ENCODE measurements at regions not wholly inside any gene's neighbourhood (a gene's known extent, or its start where the extent isn't known, plus 50 kb on each side); places are given as distances from the start of the nearest gene placed in this dataset.
"Not testable (repeated sequence)": the region's sequence is repeated elsewhere in the genome, so short reads cannot be mapped to it uniquely, and the experiment has no call there.

GRCh38 chr13:71382285-71382684 is 484.7 kb downstream of the DACH1 start:
- no peak for DNase-seq

- no peak for DNase-seq
These were observed 486.8 kb downstream of the DACH1 start for GRCh38 chr13:71380191-71380590.

- no peak for DNase-seq
These were observed 487.8 kb downstream of the DACH1 start for GRCh38 chr13:71378961-71379905.

- DNase-seq: no peak
These were observed 492.4 kb downstream of the DACH1 start for GRCh38 chr13:71374471-71375049.

GRCh38 chr13:71368336-71368735 is 498.7 kb downstream of the DACH1 start:
- no peak for DNase-seq

- DNase-seq: no peak
These were observed 507.0 kb downstream of the DACH1 start for GRCh38 chr13:71360041-71360440.

- no peak for DNase-seq
These were observed 507.4 kb downstream of the DACH1 start for GRCh38 chr13:71359641-71360040.

- DNase-seq: no peak
These were observed 508.8 kb downstream of the DACH1 start for GRCh38 chr13:71358218-71358617.

- DNase-seq: no peak
These were observed 512.0 kb downstream of the DACH1 start for GRCh38 chr13:71355010-71355409.

GRCh38 chr13:71350886-71351285 is 516.1 kb downstream of the DACH1 start:
- DNase-seq: no peak

GRCh38 chr13:71345856-71346255 is 521.1 kb downstream of the DACH1 start:
- not testable (repeated sequence) for DNase-seq

GRCh38 chr13:71339736-71340135 is 527.3 kb downstream of the DACH1 start:
- no peak for DNase-seq

- DNase-seq: no peak
These were observed 528.0 kb downstream of the DACH1 start for GRCh38 chr13:71339005-71339404.

GRCh38 chr13:71338070-71338469 is 528.9 kb downstream of the DACH1 start:
- no peak for DNase-seq

- no peak for DNase-seq
These were observed 539.7 kb downstream of the DACH1 start for GRCh38 chr13:71327266-71327665.

- DNase-seq: no peak
These were observed 541.4 kb downstream of the DACH1 start for GRCh38 chr13:71325556-71325955.

- no peak for DNase-seq
These were observed 543.7 kb downstream of the DACH1 start for GRCh38 chr13:71323266-71323665.

- no peak for DNase-seq
These were observed 546.6 kb downstream of the DACH1 start for GRCh38 chr13:71320452-71320851.

GRCh38 chr13:71316792-71317363 is 550.1 kb downstream of the DACH1 start:
- DNase-seq: no peak

GRCh38 chr13:71312923-71313322 is 554.1 kb downstream of the DACH1 start:
- no peak for DNase-seq

GRCh38 chr13:71309905-71310304 is 557.1 kb downstream of the DACH1 start:
- no peak for DNase-seq

GRCh38 chr13:71306821-71307220 is 560.2 kb downstream of the DACH1 start:
- DNase-seq: no peak

- no peak for DNase-seq
These were observed 562.1 kb downstream of the DACH1 start for GRCh38 chr13:71304861-71305260.

GRCh38 chr13:71303144-71303543 is 563.9 kb downstream of the DACH1 start:
- DNase-seq: no peak

All from activated effector memory CD4-positive, alpha-beta T cell treated with Interleukin-2 at 50 U/mL for 16 hours (primary cell).